Suppressor macrophage treated with lipopolysaccharide for 1 hour (primary cell): ENCODE measurements at regions not wholly inside any gene's neighbourhood (a gene's known extent, or its start where the extent isn't known, plus 50 kb on each side); places are given as distances from the start of the nearest gene placed in this dataset.

Experiments used
- DNase-seq, 3 donors: peaks; one replicate each; pipeline ENCODE4 v3.0.0-alpha.2; 2020 to 2022

DNA sequence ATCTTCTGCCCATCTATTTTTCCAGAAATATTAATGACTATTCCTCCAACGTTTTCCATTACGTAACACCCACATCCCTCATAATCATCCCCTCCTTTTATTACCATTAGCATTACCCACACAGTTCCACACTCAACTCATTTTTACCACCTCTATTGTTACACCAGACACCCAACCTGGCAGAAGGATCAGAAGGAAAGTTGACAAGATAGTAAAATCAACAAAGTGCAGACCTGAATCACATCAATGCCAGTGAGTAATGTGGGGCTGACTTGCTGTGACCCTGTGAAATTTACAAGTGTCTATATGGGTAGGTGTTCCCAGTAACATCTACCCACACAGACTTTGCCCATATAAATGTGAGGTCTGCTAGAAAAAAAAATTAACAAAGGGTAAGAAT lies 568.2 kb downstream of the MAFB start:
- DNase-seq = no peak

DNA sequence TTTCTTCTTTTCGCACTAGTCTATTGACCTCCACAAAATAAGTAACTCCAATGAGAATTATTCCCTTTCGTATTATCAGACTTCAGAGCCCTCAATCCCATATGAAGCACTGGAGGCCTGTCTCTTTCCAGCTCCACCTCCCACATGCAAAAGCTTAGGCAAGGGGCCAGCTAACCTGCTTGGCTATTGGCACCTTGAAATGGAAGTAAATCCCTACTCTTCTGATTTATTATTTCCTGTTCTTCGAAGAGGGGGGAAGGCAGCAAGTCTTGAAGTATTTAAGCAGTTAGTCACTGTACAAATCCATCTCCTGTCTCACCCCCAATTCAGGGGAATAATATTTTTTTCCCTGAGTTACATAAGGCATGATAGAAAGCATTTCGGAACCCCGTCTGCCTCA lies 577.8 kb downstream of the MAFB start:
- no peak for DNase-seq

DNA sequence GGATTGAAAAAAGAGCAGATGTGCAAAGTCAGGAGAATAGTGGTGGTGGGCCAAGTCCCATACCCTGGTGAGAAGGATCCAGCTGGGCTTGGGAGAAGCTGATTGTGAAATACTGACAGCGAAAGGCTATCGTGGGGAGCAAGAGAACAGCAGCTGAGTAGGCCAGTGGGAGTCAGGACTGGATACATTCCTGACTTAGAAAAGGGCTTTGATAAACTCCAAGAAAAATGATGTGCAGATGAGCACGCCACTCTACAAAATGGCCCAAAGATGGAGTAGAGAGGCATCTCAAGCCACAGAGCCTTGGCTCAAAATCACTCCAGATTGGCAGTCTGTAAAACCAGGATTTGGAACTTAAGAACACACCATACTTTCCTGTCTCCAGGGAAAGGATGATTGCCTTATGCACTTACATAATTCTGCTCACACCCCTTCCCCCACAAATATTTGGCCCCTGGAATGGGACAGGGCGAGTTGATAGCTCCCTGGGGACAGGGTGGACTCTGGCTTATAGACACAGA lies 578.7 kb downstream of the MAFB start:
- DNase-seq = no peak

DNA sequence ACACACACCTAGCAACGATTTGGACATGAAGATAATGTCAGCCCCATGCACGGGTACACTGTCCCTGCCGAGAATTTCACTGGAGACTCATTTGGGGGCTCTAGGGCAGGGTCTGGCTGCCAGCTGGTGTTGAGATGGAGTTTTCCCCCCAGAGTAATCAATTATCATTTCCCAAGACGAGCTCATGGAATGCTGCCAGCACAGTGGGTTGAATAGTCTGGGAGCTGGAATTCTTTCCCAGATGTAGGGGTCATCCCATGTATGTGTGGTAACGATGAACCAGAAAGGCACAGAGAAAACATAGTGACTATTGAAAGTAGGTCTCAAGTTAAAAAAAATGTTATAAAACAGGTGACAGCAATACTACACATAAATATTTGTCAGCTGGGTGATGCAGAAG lies 579.9 kb downstream of the MAFB start:
- DNase-seq = no peak

DNA sequence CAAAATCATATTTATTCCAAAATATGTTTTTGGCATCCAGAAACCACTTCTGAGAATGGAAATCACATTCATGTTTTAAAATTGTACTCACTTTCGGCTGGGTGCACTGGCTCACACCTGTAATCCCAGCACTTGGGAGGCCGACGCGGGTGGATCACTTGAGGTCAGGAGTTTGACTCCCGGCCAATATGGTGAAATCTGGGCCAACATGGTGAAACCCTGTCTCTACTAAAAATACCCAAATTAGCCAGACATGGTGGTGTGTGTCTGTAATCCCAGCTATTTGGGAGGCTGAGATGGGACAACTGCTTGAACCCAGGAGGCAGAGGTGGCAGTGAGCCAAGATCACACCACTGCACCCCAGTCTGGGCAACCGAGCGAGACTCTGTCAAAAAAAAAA lies 580.7 kb downstream of the MAFB start:
- no peak for DNase-seq

DNA sequence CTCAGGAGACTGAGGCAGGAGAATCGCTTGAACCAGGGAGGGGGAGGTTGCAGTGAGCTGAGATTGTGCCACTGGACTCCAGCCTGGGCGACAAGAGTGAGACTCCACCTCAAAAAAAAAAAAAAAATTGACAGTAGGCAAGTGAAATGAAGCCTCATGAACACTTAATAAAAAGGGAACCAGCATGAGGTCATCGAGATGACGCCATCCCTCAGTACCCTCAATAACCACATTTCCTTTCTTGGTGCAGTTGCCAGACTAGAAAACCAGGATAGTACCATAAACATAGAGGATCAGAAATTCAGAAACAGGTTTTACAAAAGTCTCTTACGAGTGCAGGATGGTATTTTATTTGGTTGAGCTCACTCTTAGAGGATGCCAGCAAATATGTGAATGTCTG lies 584.1 kb downstream of the MAFB start:
- DNase-seq = peak; percentile 44 to 50 (median 46)

DNA sequence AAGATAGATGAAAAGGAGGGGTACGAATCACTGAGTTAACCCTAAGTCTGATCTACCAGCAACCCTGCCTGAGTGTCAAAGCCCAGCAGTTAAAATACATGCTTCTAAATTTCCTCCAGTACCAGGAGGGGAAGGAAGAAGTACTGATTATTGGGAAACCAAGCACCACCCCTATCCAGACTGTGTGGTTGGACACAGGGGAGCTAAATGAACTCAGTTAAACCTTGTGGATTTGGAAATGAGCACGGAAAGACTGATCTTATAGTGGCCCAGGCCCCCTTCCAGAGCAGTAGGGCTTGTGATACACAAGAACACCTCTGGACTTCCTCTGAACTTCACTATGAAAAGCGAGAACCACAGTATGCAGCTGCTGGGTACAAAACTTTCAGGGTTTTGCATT lies 585.6 kb downstream of the MAFB start:
- no peak for DNase-seq

DNA sequence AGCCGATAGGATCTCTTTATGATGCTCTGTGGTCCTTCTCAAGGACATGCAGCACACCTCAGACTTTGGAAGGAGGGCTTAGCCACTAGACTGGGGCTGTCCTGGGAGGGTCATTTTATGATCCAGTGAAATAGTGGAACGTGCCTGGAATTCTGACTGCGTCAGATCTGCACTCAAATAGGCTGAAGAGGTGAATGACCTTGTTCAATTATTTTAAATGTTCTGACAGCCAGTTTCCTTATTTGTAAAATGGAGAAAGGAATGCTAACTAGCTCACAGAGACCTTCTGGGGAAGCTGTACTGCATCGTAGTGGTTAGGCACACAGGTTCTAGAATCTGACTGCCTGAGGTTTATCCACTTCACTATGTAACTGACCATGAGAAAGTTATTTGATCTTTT lies 587.5 kb downstream of the MAFB start:
- no peak for DNase-seq

DNA sequence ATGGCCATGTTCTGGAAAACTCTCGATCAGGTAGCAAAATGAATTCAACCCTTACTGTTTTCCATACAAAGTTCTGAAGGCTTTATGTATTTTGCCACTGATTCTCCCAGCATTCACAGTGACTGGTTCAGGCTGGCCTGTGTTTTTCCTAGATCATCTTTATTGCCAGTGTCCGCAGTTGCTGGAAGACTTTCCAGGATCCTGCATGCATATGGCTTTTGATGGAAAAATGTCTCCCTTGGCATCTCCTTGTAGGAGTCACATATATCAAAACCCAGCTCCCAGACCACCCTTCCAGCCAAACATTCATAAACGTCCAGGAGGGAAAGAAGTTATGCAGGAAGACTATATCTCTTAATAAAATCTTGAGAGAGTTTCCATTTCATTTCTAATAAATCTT lies 588.8 kb downstream of the MAFB start:
- DNase-seq = no peak

DNA sequence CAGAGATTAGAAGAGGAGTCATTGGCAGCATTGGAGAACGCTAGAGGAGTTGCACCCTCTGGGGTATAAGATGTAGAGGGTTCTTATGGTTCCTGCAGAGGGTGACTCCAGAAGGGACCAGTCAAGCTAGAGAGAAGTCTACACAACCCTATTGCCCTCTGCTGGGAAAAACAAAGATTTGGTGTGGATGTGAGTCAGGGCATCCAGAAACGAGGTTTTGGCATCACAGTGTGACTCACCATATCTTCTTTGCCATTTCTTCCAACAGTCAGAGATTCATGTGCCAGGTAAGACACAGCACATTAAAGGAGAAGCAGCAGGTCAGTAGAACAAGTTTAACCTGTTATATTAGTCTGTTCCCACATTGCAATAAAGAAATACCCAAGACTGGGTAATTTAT lies 598.8 kb downstream of the MAFB start:
- peak; percentile 0 to 10 (median 3) for DNase-seq

DNA sequence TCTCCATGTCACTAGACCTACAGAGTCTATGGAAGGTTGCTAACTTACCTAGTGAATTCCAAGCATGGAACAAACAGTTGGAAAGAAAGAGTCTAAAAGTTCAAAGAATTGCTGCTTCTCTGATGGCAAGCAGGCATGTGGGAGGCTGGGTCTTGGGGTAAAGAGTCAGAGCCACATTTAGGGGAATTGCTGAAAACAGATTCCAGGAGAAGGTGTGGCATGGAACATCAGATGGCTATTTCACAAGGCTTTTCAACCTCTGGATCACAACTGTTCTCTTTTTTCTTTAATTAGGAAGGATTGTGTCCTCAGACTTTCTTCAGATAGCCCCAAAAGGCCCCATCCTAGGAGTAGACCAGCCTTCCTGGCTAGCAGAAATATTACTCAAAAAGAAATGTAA lies 601.5 kb downstream of the MAFB start:
- peak in 1 of 3 donors; percentile 8 for DNase-seq

DNA sequence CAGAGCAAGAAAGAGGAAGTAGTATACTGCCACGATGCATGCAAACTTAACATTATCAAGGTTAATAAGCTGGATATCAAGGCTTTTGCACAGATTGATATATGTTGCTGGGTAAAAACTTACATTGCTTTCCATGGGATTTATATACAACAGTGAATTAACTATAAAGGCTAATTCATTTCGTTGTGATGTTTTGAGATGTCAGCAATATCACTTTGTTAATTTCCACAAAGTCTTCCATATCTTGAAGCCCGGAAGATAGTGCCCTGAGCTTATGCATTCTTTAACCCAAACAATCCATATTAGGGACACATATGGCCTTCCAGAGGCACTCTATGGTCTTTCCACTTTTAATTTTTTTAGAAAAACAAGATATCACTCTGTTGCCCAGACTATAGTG lies 603.5 kb downstream of the MAFB start:
- no peak for DNase-seq

DNA sequence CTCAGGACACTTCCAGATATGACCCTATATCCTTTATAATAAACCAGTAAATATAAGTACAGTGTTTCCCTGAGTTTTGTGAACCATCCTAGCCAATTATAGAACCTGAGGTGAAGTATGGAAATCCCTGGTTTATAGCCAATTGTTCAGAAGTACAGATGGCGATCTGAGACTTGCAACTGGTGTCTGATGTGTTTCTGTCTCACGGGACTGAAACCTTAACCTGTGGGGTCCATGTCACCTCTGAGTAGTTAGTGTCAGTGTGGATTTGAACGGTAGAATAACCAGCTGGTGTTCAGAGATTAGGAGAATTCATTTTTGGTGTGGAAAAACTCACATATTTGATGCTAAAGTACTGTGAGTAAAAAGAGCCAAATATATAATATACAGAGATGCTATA lies 606.6 kb downstream of the MAFB start:
- no peak for DNase-seq

DNA sequence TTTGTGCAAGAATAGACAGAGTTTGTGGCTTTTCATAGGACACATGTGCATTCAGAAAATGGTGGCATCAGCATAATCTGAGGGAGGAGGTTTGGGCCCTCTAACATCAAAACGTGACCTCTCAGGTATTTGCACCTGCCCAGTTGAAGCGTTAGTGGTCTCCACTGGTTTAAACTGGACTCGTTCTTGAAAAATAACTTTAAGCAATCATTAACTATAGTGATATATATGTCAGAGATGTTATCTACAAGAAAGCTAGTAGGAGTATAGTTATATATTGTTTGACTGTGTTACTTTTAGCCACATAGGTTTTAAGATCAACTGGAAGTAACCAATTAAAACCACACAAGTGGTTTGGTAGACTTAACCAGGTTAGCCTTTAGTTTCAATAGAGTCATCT lies 607.4 kb downstream of the MAFB start:
- DNase-seq = no peak

DNA sequence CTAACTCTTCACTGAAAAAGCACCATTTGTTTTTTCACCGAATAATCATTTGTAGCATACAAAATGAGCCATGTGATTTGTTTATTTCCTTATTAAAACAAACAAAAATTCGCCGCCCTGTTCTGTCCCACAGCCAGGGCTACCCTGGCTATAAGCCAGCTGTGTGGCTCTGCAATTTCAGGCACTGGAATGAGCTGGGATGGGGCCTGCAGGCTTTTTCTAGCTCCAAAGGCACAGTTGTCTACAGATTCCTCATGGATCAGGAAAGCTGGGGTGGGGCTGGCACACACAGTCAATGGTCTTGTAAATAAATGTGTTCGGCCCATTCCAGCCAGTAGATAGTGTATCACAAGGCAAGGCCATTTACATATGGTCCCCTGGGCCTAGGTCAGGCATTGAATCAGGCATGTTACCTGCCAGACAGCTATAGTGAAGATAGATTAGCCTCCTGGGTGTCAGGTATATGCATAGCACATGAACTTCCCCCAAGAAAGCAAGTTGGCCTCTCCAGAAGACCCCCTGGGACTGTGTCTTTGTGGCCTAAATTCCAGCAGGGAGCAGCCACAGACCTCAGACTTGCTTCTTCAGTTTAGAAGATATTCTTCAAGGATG lies 608.9 kb downstream of the MAFB start:
- DNase-seq = no peak

DNA sequence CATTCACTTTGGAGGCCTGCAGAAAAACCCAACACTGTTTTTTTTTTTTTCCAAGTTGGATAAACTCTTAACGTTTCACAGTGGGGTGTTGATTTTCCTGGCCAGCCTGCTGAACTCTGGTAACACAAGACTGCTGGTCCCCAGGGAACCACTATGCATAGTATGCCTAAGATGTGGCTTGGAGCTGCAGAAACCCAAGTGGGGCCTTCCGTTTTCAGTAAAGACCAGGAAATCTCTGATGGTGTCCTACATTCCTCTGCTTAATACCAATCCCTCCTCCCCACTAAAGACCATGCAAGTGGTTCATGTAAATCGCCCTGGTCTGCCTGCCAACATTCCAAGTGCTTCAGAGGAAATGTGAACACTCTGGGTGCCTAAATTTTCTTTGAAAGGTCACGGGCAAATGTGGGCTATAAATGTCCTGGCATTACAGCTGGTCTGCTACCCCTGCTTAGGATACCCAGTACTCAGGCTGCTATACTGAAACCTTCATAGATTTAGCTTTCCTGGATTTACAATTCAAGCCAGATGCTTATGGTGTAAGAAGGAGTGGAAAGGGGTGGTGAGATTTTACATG lies 615.4 kb downstream of the MAFB start:
- DNase-seq = no peak

DNA sequence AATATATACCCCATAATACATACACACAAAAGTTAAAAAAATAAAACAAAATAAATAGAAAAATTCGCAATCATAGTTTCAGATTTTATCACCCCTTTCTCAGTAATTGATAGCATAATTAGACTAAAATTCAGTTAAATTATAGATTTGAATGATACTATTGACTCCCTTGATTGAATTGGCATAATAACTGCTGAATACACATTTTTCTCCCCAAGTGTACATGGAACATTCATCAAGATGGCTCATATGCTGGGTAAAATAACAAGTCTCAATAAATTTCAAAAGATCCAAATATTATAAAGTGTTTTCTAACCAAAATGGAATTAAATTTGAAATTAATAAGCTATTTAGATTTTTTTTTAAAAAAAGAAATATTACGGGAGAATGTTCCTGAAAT lies 616.1 kb downstream of the MAFB start:
- no peak for DNase-seq

DNA sequence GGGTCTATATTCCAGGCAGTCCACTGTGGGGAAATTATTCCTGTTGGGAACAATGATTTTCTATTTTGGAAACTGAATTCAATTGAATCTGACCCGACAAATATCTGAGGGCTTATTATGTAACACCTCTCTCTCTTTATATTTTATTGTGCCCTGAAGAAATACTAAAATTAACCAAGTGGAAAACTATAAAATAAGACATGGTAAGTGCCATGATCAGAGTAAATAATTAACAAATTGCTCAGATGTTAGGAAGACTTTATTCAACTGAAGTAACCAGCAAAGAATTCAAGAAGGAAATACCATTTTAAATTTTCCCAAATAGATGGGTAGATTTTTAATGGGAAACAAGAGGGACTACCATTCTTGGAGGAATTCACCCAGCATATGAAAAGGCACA lies 632.9 kb downstream of the MAFB start:
- DNase-seq = no peak

DNA sequence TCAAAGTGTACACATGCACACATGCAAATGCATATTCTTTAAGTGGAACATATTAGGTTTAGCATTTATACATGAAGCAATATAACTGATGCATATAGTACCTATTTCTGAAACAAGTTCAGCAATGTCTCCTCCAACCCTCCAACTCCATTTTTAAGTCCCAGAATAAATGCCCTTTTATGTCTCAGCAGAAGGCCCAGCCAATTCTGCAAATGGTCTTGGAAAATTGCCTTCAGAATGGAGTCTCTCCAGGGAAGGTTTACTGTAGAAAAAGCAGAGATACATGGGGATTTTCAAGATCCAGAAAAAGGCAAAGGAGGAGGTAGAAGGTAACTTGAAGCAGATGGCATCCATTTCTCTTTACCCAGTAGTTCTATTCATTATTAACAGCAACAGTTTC lies 633.3 kb downstream of the MAFB start:
- no peak for DNase-seq

DNA sequence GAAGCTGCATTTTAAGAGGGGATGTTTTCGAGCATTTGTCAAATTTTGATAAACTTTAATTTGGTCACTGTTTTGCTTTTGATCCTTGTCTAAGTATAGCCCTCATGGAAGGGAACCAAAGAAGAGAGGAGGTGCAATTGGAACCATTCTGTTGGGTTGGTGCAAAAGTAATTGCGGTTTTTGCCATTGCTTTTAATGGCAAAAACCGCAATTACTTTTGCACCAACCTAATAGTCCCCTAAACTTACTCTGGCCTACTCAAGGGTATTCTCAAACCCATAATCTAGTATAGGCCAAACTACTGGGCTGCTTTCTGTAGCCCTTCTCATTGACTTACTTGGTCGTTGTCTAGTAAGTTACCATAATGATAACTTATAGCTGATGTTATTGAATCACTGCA lies 634.7 kb downstream of the MAFB start:
- no peak for DNase-seq

DNA sequence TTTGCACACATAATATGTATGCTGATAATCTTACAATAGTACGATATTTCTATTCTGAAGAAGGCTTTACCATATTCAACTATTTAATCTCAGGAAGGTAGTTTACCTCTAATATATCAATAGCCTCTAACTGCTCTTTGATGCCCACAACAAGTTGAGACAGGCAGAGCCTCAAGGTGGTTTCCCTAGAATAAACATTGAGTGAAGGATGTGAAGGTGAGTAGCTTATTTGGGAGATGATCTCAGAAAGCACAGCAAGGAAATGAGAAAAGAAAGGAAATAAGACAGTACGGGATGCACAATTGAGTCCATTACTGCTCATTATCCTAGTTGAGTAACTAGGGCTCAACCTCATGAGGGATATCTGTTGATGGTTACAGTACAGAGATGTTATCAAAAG lies 638.4 kb downstream of the MAFB start:
- no peak for DNase-seq

DNA sequence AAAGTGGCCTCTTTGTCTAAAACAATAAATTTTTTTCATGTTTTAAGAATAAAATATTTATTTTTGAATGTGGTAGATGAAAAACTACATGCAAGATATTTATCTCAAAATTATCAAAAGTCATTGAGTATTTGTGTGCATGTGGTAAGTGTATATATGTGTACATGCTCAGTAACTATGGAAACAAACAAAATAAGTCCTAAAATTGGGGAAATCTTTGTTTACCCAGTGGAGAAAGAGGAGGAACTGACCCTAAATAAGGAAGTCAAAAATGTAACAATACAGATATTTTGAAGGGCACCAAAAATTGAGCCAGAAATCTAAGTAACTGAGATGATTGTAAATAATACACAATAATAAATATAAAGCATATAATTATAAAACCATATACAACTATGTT lies 639.2 kb downstream of the MAFB start:
- peak in 2 of 3 donors; percentile 54 to 65 for DNase-seq

DNA sequence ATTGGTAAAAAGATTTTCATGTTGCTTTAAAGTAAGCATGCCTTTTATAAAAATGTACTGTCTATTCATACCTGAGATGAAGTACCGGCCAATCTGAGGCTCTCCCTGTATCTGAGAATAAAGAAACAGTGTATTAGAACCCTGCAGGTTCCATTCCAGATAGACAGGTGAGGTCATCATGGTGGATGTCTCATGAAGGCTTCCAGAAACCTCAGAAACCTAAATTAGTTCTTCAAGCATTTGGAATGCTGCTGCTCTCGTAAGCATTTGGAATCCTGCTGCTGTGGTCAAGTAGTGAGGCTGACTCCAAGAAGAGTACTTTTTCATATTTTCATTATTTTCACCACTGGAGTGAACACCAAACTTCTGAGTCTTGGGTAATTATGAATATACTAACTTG lies 642.3 kb downstream of the MAFB start:
- no peak for DNase-seq

DNA sequence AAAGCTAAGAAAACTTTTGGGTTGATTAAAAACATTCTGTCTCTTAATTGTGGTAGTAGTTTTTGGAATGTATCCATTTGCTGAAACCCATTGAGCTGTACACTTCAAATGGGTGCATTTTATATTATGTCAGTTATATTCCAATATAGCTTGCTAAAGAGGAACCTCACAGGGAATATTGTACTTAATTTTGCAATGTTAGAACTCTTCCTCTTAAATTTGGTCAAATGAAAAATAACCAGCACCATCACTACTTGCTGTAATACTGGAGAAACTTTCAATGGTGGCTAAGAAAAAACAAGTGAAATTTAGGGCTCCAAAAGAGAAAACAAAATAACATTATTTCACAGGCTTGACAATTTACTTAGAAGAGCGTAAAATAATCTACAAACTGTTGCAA lies 651.5 kb downstream of the MAFB start:
- DNase-seq = peak in 2 of 3 donors; percentile 51 to 53

DNA sequence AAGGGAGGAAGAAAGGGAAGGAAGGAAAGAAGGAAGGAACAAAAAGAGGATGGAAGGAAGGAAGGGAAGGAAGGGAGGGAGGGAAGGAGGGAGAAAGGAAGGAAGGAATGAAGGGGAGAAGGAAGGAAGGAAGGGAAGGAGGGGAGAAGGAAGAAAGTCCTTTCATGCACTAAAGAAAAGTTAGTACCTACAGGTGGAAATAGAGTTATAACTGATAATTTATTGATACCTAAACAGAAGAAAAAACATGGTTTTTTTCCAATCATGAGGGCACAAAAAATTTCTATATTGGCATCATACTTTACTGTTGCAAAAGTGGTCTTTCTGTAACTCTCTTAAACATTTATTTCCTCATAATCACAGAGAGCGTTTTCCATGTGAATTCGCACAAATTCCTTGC lies 659.4 kb downstream of the MAFB start:
- no peak for DNase-seq
